SK-N-SH (cell line): ENCODE measurements at regions not wholly inside any gene's neighbourhood (a gene's known extent, or its start where the extent isn't known, plus 50 kb on each side); places are given as distances from the start of the nearest gene placed in this dataset.

Experiments used
- CTCF ChIA-PET: fragments of 300-600, 350-600 bp; formaldehyde crosslinking; extraction: SDS; loops from one replicate; lab custom pipeline; 2021; lab: Yijun Ruan, JAX
- POLR2A ChIA-PET: fragments of 350-600 bp; sonication (Branson Sonifier 250); formaldehyde crosslinking; extraction: SDS; loops from one replicate; lab custom pipeline; 2020; ENCODE audit warnings: antibody characterized with exemption, inconsistent platforms; lab: Yijun Ruan, JAX
- DNase-seq: peaks from one replicate; pipeline ENCODE4 v3.0.0; 2012
- H2AFZ ChIP-seq: fragments of 200-600 bp; sonication (generic); 2 replicates; pipeline ENCODE4 v1.8.1; 2016; ENCODE audit warnings: antibody characterized with exemption, mild to moderate bottlenecking, low read depth
- H3F3A ChIP-seq: fragments of 200-600 bp; sonication (generic); replicated peaks from 2 replicates; pipeline ENCODE3; 2016; ENCODE audit warnings: antibody characterized with exemption, mild to moderate bottlenecking; ENCODE audit not compliant: insufficient read depth
- H3K27ac ChIP-seq, 2 experiments: fragments of 200-500 bp in 1 of 2; fragments of 200-600 bp in 1 of 2; sonication (Bioruptor generic) in 1 of 2; sonication (generic), shearing (Covaris generic) in 1 of 2; 2 replicates each; pipeline versions ENCODE4 v1.5.1 to v1.6.1; 2014 to 2016; ENCODE audit warnings: low read depth in 2 of 2, inconsistent platforms in 1 of 2, low read length in 1 of 2, mild to moderate bottlenecking in 1 of 2, mixed read lengths in 1 of 2
- H3K27me3 ChIP-seq: fragments of 200-600 bp; sonication (generic), shearing (Covaris generic); 2 replicates; pipeline ENCODE4 v1.6.1; 2016; ENCODE audit warnings: mixed run types; ENCODE audit not compliant: insufficient read depth
- H3K36me3 ChIP-seq, 2 experiments: fragments of 200-500 bp in 1 of 2; fragments of 200-600 bp in 1 of 2; sonication (Bioruptor generic) in 1 of 2; sonication (generic) in 1 of 2; replicated peaks in 1 of 2; 2 replicates each; pipeline versions ENCODE3 to v1.5.1; 2014 to 2016; ENCODE audit warnings: low read length in 1 of 2, mild to moderate bottlenecking in 1 of 2; ENCODE audit not compliant: insufficient read depth in 2 of 2, control insufficient read depth in 1 of 2
- H3K4me1 ChIP-seq, 2 experiments: fragments of 200-500 bp in 1 of 2; fragments of 200-600 bp in 1 of 2; sonication (Bioruptor generic) in 1 of 2; sonication (generic), shearing (Covaris generic) in 1 of 2; 2 replicates each; pipeline versions ENCODE4 v1.5.1 to v1.6.1; 2014 to 2016; ENCODE audit warnings: low read depth in 1 of 2, low read length in 1 of 2, mixed run types in 1 of 2; ENCODE audit not compliant: insufficient read depth in 2 of 2, control insufficient read depth in 1 of 2
- H3K4me2 ChIP-seq: fragments of 200-600 bp; sonication (generic), shearing (Covaris generic); 2 replicates; pipeline ENCODE4 v1.6.1; 2017; ENCODE audit warnings: mixed run types
- H3K4me3 ChIP-seq, 2 experiments: fragments of 200-500 bp in 1 of 2; fragments of 200-600 bp in 1 of 2; sonication (Bioruptor generic) in 1 of 2; sonication (generic), shearing (Covaris generic) in 1 of 2; 2 replicates each; pipeline versions ENCODE4 v1.5.1 to v1.8.1; 2014 to 2016; ENCODE audit warnings: low read depth in 2 of 2, inconsistent platforms in 1 of 2, low read length in 1 of 2, mild to moderate bottlenecking in 1 of 2, mixed read lengths in 1 of 2, moderate library complexity in 1 of 2
- H3K79me2 ChIP-seq: fragments of 200-600 bp; sonication (generic); 2 replicates; pipeline ENCODE4 v1.8.1; 2017; ENCODE audit warnings: mild to moderate bottlenecking; ENCODE audit not compliant: insufficient read depth
- H3K9ac ChIP-seq: fragments of 200-600 bp; sonication (generic); 2 replicates; pipeline ENCODE4 v1.6.1; 2017; ENCODE audit warnings: mixed run types
- H3K9me2 ChIP-seq: fragments of 200-600 bp; sonication (generic); 2 replicates; pipeline ENCODE4 v1.6.1; 2017; ENCODE audit warnings: mixed run types
- H3K9me3 ChIP-seq: fragments of 200-600 bp; sonication (generic); 2 replicates; pipeline ENCODE4 v1.6.1; 2017; ENCODE audit warnings: mixed run types, mild to moderate bottlenecking, moderate library complexity
- H4K20me1 ChIP-seq: fragments of 200-600 bp; sonication (generic); 2 replicates; pipeline ENCODE4 v1.6.1; 2017; ENCODE audit warnings: mild to moderate bottlenecking, mixed run types; ENCODE audit not compliant: insufficient read depth
- CTCF ChIP-seq: fragments of 200-600 bp; sonication (generic); IDR thresholded peaks from 2 replicates; pipeline ENCODE4 v1.6.1; 2017; ENCODE audit warnings: antibody characterized with exemption, mild to moderate bottlenecking, moderate library complexity
- EZH2phosphoT487 ChIP-seq: fragments of 200-600 bp; sonication (generic); IDR thresholded peaks from 2 replicates; pipeline ENCODE4 v1.6.1; 2017; ENCODE audit warnings: low read depth, mixed run types, mild to moderate bottlenecking, antibody characterized with exemption, moderate library complexity, borderline replicate concordance
- FOSL2 ChIP-seq: IDR thresholded peaks from 2 replicates; pipeline ENCODE4 v1.4.0; 2012; ENCODE audit warnings: low read depth, mild to moderate bottlenecking, moderate library complexity, borderline replicate concordance
- IRF3 ChIP-seq: fragments of 150-350 bp; IDR thresholded peaks from 2 replicates; pipeline ENCODE4 v1.6.1; 2016; ENCODE audit warnings: mild to moderate bottlenecking, low read depth, low read length
- JUND ChIP-seq: IDR thresholded peaks from 2 replicates; pipeline ENCODE4 v1.4.0; 2012
- PBX3 ChIP-seq: IDR thresholded peaks from 2 replicates; pipeline ENCODE4; 2012
- WGBS: methylation state at CpG from one replicate; pipeline ENCODE4 v1.1.6; 2017; ENCODE audit warnings: low lambda C conversion rate; 5-methylcytosine and 5-hydroxymethylcytosine counted together

- H3K4me3 ChIP-seq, result no peak overlapping the region
- H3K79me2 ChIP-seq, result no peaks in the 10 kb centered on the region
These were observed 289.2 kb upstream of the PTGER4 start for GRCh38 chr5:40390281-40391149.

More at GRCh38 chr5:40390281-40391149, 289.2 kb upstream of the PTGER4 start:
- Histone ChIP-seq H2AFZ (no peak overlapping the region), H3K36me3 (no peaks in the 10 kb centered on the region), H3K9me2 (no peaks in the 10 kb centered on the region), H3F3A (no peaks in the 10 kb centered on the region), H3K27me3 (peaks cover 9% of the 10 kb centered on the region; the same call in 1 of the 2 replicates), H3K4me1 (no peaks in the 10 kb centered on the region), H3K9me3 (no peaks in the 10 kb centered on the region), H3K27ac (no peak overlapping the region), H4K20me1 (no peaks in the 10 kb centered on the region), H3K4me2 (no peak overlapping the region), H3K9ac (no peak overlapping the region)
- ChIA-PET CTCF (no interaction called here), POLR2A (no interaction called here)
- DNase-seq, result no peak
- TF ChIP-seq CTCF, result no peak
- no peak for TF ChIP-seq JUND
- no peak for TF ChIP-seq PBX3
- no peak for TF ChIP-seq EZH2phosphoT487
- no peak for TF ChIP-seq IRF3
- no peak for TF ChIP-seq FOSL2
- WGBS, result 19% methylated on average over 6 of the region's 6 CpGs
